A673 (cell line): ENCODE measurements at regions not wholly inside any gene's neighbourhood (a gene's known extent, or its start where the extent isn't known, plus 50 kb on each side); places are given as distances from the start of the nearest gene placed in this dataset.

ENCODE experiments used
- CTCF ChIP-seq: fragments of 300-800, 200-600 bp; sonication (generic); conservative IDR thresholded peaks from 2 replicates; pipeline ENCODE4 v1.5.1; 2017; ENCODE audit warnings: low read depth, mild to moderate bottlenecking, antibody characterized with exemption, low read length, moderate library complexity, mixed read lengths
- EZH2 ChIP-seq: fragments of 200-600 bp; sonication (generic); IDR thresholded peaks from 2 replicates; pipeline ENCODE4 v1.6.1; 2017; ENCODE audit warnings: borderline replicate concordance, low read depth, mild to moderate bottlenecking, mixed read lengths, antibody characterized with exemption, low read length; ENCODE audit not compliant: poor library complexity, severe bottlenecking

GRCh38 chr10:52659085-52659484 lies 113.5 kb downstream of the MBL2 start:
- TF ChIP-seq CTCF: no peak
- no peak for TF ChIP-seq EZH2
